SH-SY5Y (cell line): ENCODE measurements at regions not wholly inside any gene's neighbourhood (a gene's known extent, or its start where the extent isn't known, plus 50 kb on each side); places are given as distances from the start of the nearest gene placed in this dataset.

ENCODE experiments used
- GATA2 ChIP-seq: IDR thresholded peaks from 2 replicates; pipeline ENCODE4 v1.6.1; 2011; ENCODE audit warnings: mild to moderate bottlenecking, low read depth, low read length
- GATA3 ChIP-seq: IDR thresholded peaks from 2 replicates; pipeline ENCODE4 v1.6.1; 2011; ENCODE audit warnings: low read depth, mild to moderate bottlenecking, low read length, moderate library complexity

- TF ChIP-seq GATA2 (no peak), GATA3 (no peak)
These were observed 656.6 kb downstream of the TBC1D4 start for GRCh38 chr13:74825152-74825937.
